HepG2 (cell line): ENCODE measurements at regions not wholly inside any gene's neighbourhood (a gene's known extent, or its start where the extent isn't known, plus 50 kb on each side); places are given as distances from the start of the nearest gene placed in this dataset.

ENCODE experiments used
- ATAC-seq: fragments of 200-7000 bp; cut with Tn5 transposase; 3 replicates; pipeline ENCODE4 v1.9.1; 2020; ENCODE audit warnings: mild to moderate bottlenecking, moderate library complexity
- BruUV-seq: library from RNA; stranded (reverse); fragments of 400-500 nt; replicated peaks from 2 replicates; lab custom pipeline; 2021; lab: Mats Ljungman, UMichigan
- CTCF ChIA-PET: fragments of 300-600 bp; formaldehyde crosslinking; extraction: SDS; loops from one replicate; lab custom pipeline; 2021; ENCODE audit warnings: low total read pairs, inconsistent platforms, low intra/inter-chr PET ratio; lab: Yijun Ruan, JAX
- POLR2A ChIA-PET: fragments of 350-600 bp; sonication (Branson Sonifier 250); formaldehyde crosslinking; loops from one replicate; lab custom pipeline; 2020; ENCODE audit warnings: antibody characterized with exemption, inconsistent platforms; lab: Yijun Ruan, JAX
- DNase-seq: peaks from one replicate; pipeline ENCODE4 v3.0.0-alpha.2; 2015; ENCODE audit warnings: low spot score
- FAIRE-seq: peaks from 3 replicates; lab custom pipeline; 2011; peaks lifted over from hg19 to GRCh38; lab: Jason Lieb, UNC
- H2AFZ ChIP-seq: one replicate; pipeline ENCODE4 v1.6.1; 2011; ENCODE audit warnings: low read length, inconsistent platforms
- H3K27ac ChIP-seq: fragments of 300-600 bp; 3 replicates; pipeline ENCODE4 v1.8.0; 2011; ENCODE audit warnings: mixed run types, mild to moderate bottlenecking, mixed read lengths, low read length, inconsistent platforms; ENCODE audit not compliant: insufficient read depth; ENCODE audit errors: extremely low read length
- H3K27me3 ChIP-seq, 2 experiments: fragments of 200-600 bp in 1 of 2; 2 replicates in 1 of 2; 3 replicates in 1 of 2; pipeline versions ENCODE4 v1.6.0 to v1.8.0; 2011; ENCODE audit warnings: low read length in 2 of 2, mild to moderate bottlenecking in 2 of 2, moderate library complexity in 2 of 2, inconsistent platforms in 1 of 2; ENCODE audit not compliant: insufficient read depth in 2 of 2, control insufficient read depth in 1 of 2
- H3K36me3 ChIP-seq, 2 experiments: fragments of 200-600 bp in 1 of 2; replicated peaks in 1 of 2; 2 replicates in 1 of 2; 3 replicates in 1 of 2; pipeline versions ENCODE4 v1.5.1 to v1.8.0; 2011; ENCODE audit warnings: low read length in 2 of 2, inconsistent platforms in 1 of 2; ENCODE audit not compliant: insufficient read depth in 2 of 2, control insufficient read depth in 1 of 2
- H3K4me1 ChIP-seq: 2 replicates; pipeline ENCODE4 v1.5.1; 2012; ENCODE audit warnings: low read length, inconsistent platforms; ENCODE audit not compliant: insufficient read depth
- H3K4me2 ChIP-seq: 2 replicates; pipeline ENCODE4 v1.6.0; 2011; ENCODE audit warnings: low read depth, low read length, inconsistent platforms
- H3K4me3 ChIP-seq, 3 experiments: fragments of 200-600 bp in 1 of 3; sonication (generic), shearing (Covaris generic) in 1 of 3; replicated peaks in 1 of 3; 2 replicates each; pipeline ENCODE4 v1.5.1; 2011 to 2016; ENCODE audit warnings: low read length in 3 of 3, inconsistent platforms in 2 of 3, low read depth in 2 of 3, mild to moderate bottlenecking in 2 of 3, control low read depth in 1 of 3, mixed read lengths in 1 of 3; ENCODE audit not compliant: insufficient read depth in 1 of 3
- H3K79me2 ChIP-seq: one replicate; pipeline ENCODE4 v1.6.1; 2011; ENCODE audit warnings: low read length, inconsistent platforms; ENCODE audit not compliant: insufficient read depth
- H3K9ac ChIP-seq: 2 replicates; pipeline ENCODE4 v1.6.0; 2011; ENCODE audit warnings: mild to moderate bottlenecking, low read depth, low read length, inconsistent platforms; ENCODE audit not compliant: insufficient read depth
- H3K9me3 ChIP-seq: 2 replicates; pipeline ENCODE4 v1.5.1; 2012; ENCODE audit warnings: mild to moderate bottlenecking, low read length
- H4K20me1 ChIP-seq: 2 replicates; pipeline ENCODE4 v1.6.0; 2011; ENCODE audit warnings: inconsistent platforms, mild to moderate bottlenecking, low read length, moderate library complexity; ENCODE audit not compliant: insufficient read depth
- ARID5B ChIP-seq: IDR thresholded peaks from 2 replicates; pipeline ENCODE4 v1.4.0; 2020; ENCODE audit warnings: mild to moderate bottlenecking, missing genetic modification reagents
- GMEB2 ChIP-seq: IDR thresholded peaks from 2 replicates; pipeline ENCODE4 v1.6.1; 2016; ENCODE audit warnings: missing biosample characterization, missing genetic modification reagents, low read depth
- MTERF4 ChIP-seq: sonication (generic); formaldehyde crosslinking; IDR thresholded peaks from 2 replicates; pipeline ENCODE4 v1.8.0; 2023; ENCODE audit warnings: mild to moderate bottlenecking, missing genetic modification reagents
- NCOA1 ChIP-seq: sonication (generic); formaldehyde crosslinking; IDR thresholded peaks from 2 replicates; pipeline ENCODE4 v1.9.0; 2021; ENCODE audit warnings: missing genetic modification reagents
- ZBED4 ChIP-seq: sonication (generic); formaldehyde crosslinking; IDR thresholded peaks from 2 replicates; pipeline ENCODE4 v1.4.0; 2020; ENCODE audit warnings: missing genetic modification reagents, borderline replicate concordance
- ZNF207 ChIP-seq: fragments of 450-650 bp; IDR thresholded peaks from 2 replicates; pipeline ENCODE4 v1.6.1; 2016; ENCODE audit warnings: antibody characterized with exemption, borderline replicate concordance
- ZNF33B ChIP-seq: sonication (generic); formaldehyde crosslinking; IDR thresholded peaks from 2 replicates; pipeline ENCODE4 v1.5.1; 2020; ENCODE audit warnings: mild to moderate bottlenecking, missing genetic modification reagents
- ZNF484 ChIP-seq: sonication (generic); formaldehyde crosslinking; IDR thresholded peaks from 2 replicates; pipeline ENCODE4 v1.5.1; 2020; ENCODE audit warnings: mild to moderate bottlenecking, low read depth, missing genetic modification reagents, borderline replicate concordance
- ZNF552 ChIP-seq: sonication (generic); formaldehyde crosslinking; IDR thresholded peaks from 2 replicates; pipeline ENCODE4 v1.9.0; 2022; ENCODE audit warnings: missing genetic modification reagents, mild to moderate bottlenecking, borderline replicate concordance
- ZNF570 ChIP-seq: sonication (generic); formaldehyde crosslinking; IDR thresholded peaks from 2 replicates; pipeline ENCODE4 v1.4.0; 2020; ENCODE audit warnings: mild to moderate bottlenecking, missing genetic modification reagents, borderline replicate concordance
- ZNF749 ChIP-seq: sonication (generic); formaldehyde crosslinking; IDR thresholded peaks from 2 replicates; pipeline ENCODE4 v1.8.0; 2022; ENCODE audit warnings: mild to moderate bottlenecking, missing genetic modification reagents, moderate library complexity, borderline replicate concordance
- in situ Hi-C: cut with HindIII; loops from 2 replicates; pipeline ENCODE4 v1.10.0; 2017; ENCODE audit warnings: low pct_unique_long_range_greater_than_20kb; ENCODE audit not compliant: extremely low pct_ligation_motif_present
- intact Hi-C: fragments of 100-400 bp; cut with micrococcal nuclease; formaldehyde crosslinking; loops from one replicate; pipeline ENCODE4 v1.10.0; 2022; ENCODE audit not compliant: unreplicated experiment

GRCh38 chr3:110593749-110594148 lies 477.9 kb upstream of the NECTIN3 start:
- H3K27me3 ChIP-seq: no peaks in the 10 kb centered on the region; a peak in 1 of 5 replicates
- TF ChIP-seq ZNF570 (CRISPR knock-in tag) (no peak), ARID5B (CRISPR knock-in tag) (no peak), ZNF484 (no peak), ZNF33B (no peak), MTERF4 (CRISPR knock-in tag) (no peak), ZNF749 (no peak), NCOA1 (CRISPR knock-in tag) (no peak), GMEB2 (CRISPR knock-in tag) (no peak), ZBED4 (CRISPR knock-in tag) (no peak), ZNF207 (no peak), ZNF552 (CRISPR knock-in tag) (no peak)
- no peak overlapping the region for H3K9ac ChIP-seq
- ATAC-seq (no peak), FAIRE-seq (no peak), DNase-seq (no peak)
- no peaks in the 10 kb centered on the region for H3K9me3 ChIP-seq
- H4K20me1 ChIP-seq: no peaks in the 10 kb centered on the region
- H3K79me2 ChIP-seq: no peaks in the 10 kb centered on the region
- H3K4me2 ChIP-seq: no peak overlapping the region
- H3K36me3 ChIP-seq: no peaks in the 10 kb centered on the region
- intact Hi-C loops: no loop called here
- ChIA-PET POLR2A (no interaction called here), CTCF (no interaction called here)
- H3K27ac ChIP-seq: no peak overlapping the region
- no TSS peak for BruUV-seq
- no peak overlapping the region for H3K4me3 ChIP-seq
- no peaks in the 10 kb centered on the region for H3K4me1 ChIP-seq
- no peak overlapping the region for H2AFZ ChIP-seq
- in situ Hi-C loops: no loop called here
